B cell (primary cell): ENCODE measurements at regions not wholly inside any gene's neighbourhood (a gene's known extent, or its start where the extent isn't known, plus 50 kb on each side); places are given as distances from the start of the nearest gene placed in this dataset.

Experiments
- ATAC-seq: fragments of 200-7000 bp; cut with Tn5 transposase; one replicate; pipeline ENCODE4 v1.10.0; 2021; ENCODE audit warnings: low read depth, mild to moderate bottlenecking, moderate number of reproducible peaks, moderate library complexity
- CTCF ChIA-PET: fragments of 350-600 bp; sonication (Branson Sonifier 250); formaldehyde crosslinking; loops from one replicate; lab custom pipeline; 2021; ENCODE audit warnings: antibody characterized with exemption, inconsistent platforms; lab: Charles Lee
- POLR2A ChIA-PET: fragments of 350-600 bp; sonication (Branson Sonifier 250); formaldehyde crosslinking; loops from one replicate; lab custom pipeline; 2021; ENCODE audit warnings: antibody characterized with exemption; lab: Charles Lee
- DNase-seq: peaks from one replicate; pipeline ENCODE4 v3.0.0; 2013
- H2AFZ ChIP-seq: 2 replicates; pipeline ENCODE4 v1.6.1; 2012; ENCODE audit warnings: mild to moderate bottlenecking, low read depth, low read length; ENCODE audit not compliant: insufficient read depth, poor library complexity, severe bottlenecking
- H3K27ac ChIP-seq, 2 donors: 1 replicate in 1 of 2; 2 replicates in 1 of 2; pipeline ENCODE4 v1.5.1; 2012 to 2013; ENCODE audit warnings: low read length in 2 of 2, mild to moderate bottlenecking in 2 of 2, moderate library complexity in 1 of 2
- H3K27me3 ChIP-seq, 4 experiments: fragments of 200-600 bp in 1 of 4; sonication (generic) in 1 of 4; replicated peaks in 1 of 4; 1 replicate in 2 of 4; 2 replicates in 2 of 4; pipeline versions ENCODE4 v1.6.1 to v1.7.0; 2013 to 2016; ENCODE audit warnings: low read length in 3 of 4, mild to moderate bottlenecking in 2 of 4, mixed read lengths in 1 of 4, moderate library complexity in 1 of 4; ENCODE audit not compliant: insufficient read depth in 4 of 4, control insufficient read depth in 3 of 4; ENCODE audit errors: control extremely low read depth in 1 of 4
- H3K36me3 ChIP-seq, 2 experiments: replicated peaks in 1 of 2; 1 replicate in 1 of 2; 2 replicates in 1 of 2; pipeline versions ENCODE4 v1.6.1 to v1.7.1; 2013; ENCODE audit warnings: low read length in 1 of 2; ENCODE audit not compliant: insufficient read depth in 2 of 2, control insufficient read depth in 1 of 2; ENCODE audit errors: control extremely low read depth in 1 of 2, extremely low read depth in 1 of 2
- H3K4me1 ChIP-seq, 2 donors: fragments of 200-600 bp in 1 of 2; sonication (generic) in 1 of 2; 1 replicate in 1 of 2; 2 replicates in 1 of 2; pipeline versions ENCODE4 v1.5.1 to v1.6.1; 2013 to 2017; ENCODE audit warnings: low read length in 2 of 2; ENCODE audit not compliant: control insufficient read depth in 2 of 2, insufficient read depth in 2 of 2
- H3K4me2 ChIP-seq: replicated peaks from 2 replicates; pipeline ENCODE3; 2012; ENCODE audit warnings: mild to moderate bottlenecking, low read depth, low read length; ENCODE audit not compliant: poor library complexity, severe bottlenecking
- H3K4me3 ChIP-seq, 5 experiments: fragments of 200-600 bp in 1 of 5; sonication (generic) in 1 of 5; 1 replicate in 3 of 5; 2 replicates in 2 of 5; pipeline versions ENCODE4 v1.5.1 to v1.7.0; 2011 to 2016; ENCODE audit warnings: low read length in 4 of 5, mild to moderate bottlenecking in 4 of 5, low read depth in 2 of 5, control low read depth in 1 of 5, moderate library complexity in 1 of 5; ENCODE audit not compliant: insufficient read depth in 1 of 5; ENCODE audit errors: control extremely low read depth in 1 of 5, extremely low read depth in 1 of 5
- H3K79me2 ChIP-seq: fragments of 200-600 bp; sonication (generic); one replicate; pipeline ENCODE4 v1.6.0; 2016; ENCODE audit warnings: low read length; ENCODE audit not compliant: control insufficient read depth, insufficient read depth
- H3K9ac ChIP-seq: fragments of 200-600 bp; sonication (generic); 2 replicates; pipeline ENCODE4 v1.6.1; 2017; ENCODE audit warnings: mild to moderate bottlenecking, low read length, moderate library complexity
- H3K9me3 ChIP-seq, 3 donors: one replicate each; pipeline versions ENCODE4 v1.6.1 to v1.7.1; 2013; ENCODE audit warnings: low read length in 2 of 3; ENCODE audit not compliant: control insufficient read depth in 2 of 3, insufficient read depth in 1 of 3; ENCODE audit errors: control extremely low read depth in 1 of 3
- H4K20me1 ChIP-seq: 2 replicates; pipeline ENCODE4 v1.6.0; 2012; ENCODE audit warnings: mild to moderate bottlenecking, low read length; ENCODE audit not compliant: insufficient read depth, control insufficient read depth, poor library complexity, severe bottlenecking
- H3K27ac Mint-ChIP-seq: one replicate; pipeline ENCODE4 v1.8.0; 2021; ENCODE audit warnings: mixed read lengths
- H3K27me3 Mint-ChIP-seq: one replicate; pipeline ENCODE4 v1.8.0; 2021; ENCODE audit warnings: mixed read lengths
- H3K4me1 Mint-ChIP-seq: one replicate; pipeline ENCODE4 v1.8.0; 2021; ENCODE audit warnings: mixed read lengths
- H3K4me3 Mint-ChIP-seq: one replicate; pipeline ENCODE4 v1.8.0; 2021; ENCODE audit warnings: mixed read lengths
- H3K9me3 Mint-ChIP-seq: one replicate; pipeline ENCODE4 v1.8.0; 2022; ENCODE audit warnings: mixed read lengths; ENCODE audit not compliant: insufficient read depth
- EZH2 ChIP-seq: IDR thresholded peaks from 2 replicates; pipeline ENCODE4 v1.6.1; 2012; ENCODE audit warnings: borderline replicate concordance, low read depth, mild to moderate bottlenecking, moderate library complexity, low read length; ENCODE audit not compliant: insufficient read depth, poor library complexity, severe bottlenecking
- WGBS: methylation state at CpG from one replicate; pipeline ENCODE4 v1.1.5; 2013; ENCODE audit warnings: missing lambda C conversion rate; ENCODE audit not compliant: insufficient coverage; 5-methylcytosine and 5-hydroxymethylcytosine counted together
- intact Hi-C: fragments of 100-400 bp; cut with micrococcal nuclease; formaldehyde crosslinking; loops from one replicate; pipeline ENCODE4 v1.10.0; 2022
- TF ChIP-seq, protein P1 (sequence below): fragments of 200-600 bp; IDR thresholded peaks from one replicate; pipeline ENCODE4 v1.8.0; 2022; ENCODE audit warnings: antibody characterized with exemption, mild to moderate bottlenecking

GRCh38 chr12:80018119-80018518 lies 81.2 kb upstream of the OTOGL start:
- H3K9me3 Mint-ChIP-seq, result no peaks in the 10 kb centered on the region
- Histone ChIP-seq H3K4me2 (no peak overlapping the region), H3K79me2 (no peaks in the 10 kb centered on the region), H3K9me3 (peaks cover 3 to 8% (median 3%) of the 10 kb centered on the region in 3 donors), H3K4me3 (no peak overlapping the region), H3K4me1 (no peaks in the 10 kb centered on the region), H4K20me1 (no peaks in the 10 kb centered on the region), H3K27me3 (no peaks in the 10 kb centered on the region), H3K9ac (no peak overlapping the region), H3K36me3 (no peaks in the 10 kb centered on the region), H2AFZ (no peak overlapping the region), H3K27ac (no peak overlapping the region)
- POLR2A ChIA-PET, result no interaction called here
- H3K4me1 Mint-ChIP-seq, result no peaks in the 10 kb centered on the region
- intact Hi-C loops, result no loop called here
- peaks cover 11% of the 10 kb centered on the region for H3K27me3 Mint-ChIP-seq
- no peak overlapping the region for H3K27ac Mint-ChIP-seq
- TF ChIP-seq, protein P1, sequence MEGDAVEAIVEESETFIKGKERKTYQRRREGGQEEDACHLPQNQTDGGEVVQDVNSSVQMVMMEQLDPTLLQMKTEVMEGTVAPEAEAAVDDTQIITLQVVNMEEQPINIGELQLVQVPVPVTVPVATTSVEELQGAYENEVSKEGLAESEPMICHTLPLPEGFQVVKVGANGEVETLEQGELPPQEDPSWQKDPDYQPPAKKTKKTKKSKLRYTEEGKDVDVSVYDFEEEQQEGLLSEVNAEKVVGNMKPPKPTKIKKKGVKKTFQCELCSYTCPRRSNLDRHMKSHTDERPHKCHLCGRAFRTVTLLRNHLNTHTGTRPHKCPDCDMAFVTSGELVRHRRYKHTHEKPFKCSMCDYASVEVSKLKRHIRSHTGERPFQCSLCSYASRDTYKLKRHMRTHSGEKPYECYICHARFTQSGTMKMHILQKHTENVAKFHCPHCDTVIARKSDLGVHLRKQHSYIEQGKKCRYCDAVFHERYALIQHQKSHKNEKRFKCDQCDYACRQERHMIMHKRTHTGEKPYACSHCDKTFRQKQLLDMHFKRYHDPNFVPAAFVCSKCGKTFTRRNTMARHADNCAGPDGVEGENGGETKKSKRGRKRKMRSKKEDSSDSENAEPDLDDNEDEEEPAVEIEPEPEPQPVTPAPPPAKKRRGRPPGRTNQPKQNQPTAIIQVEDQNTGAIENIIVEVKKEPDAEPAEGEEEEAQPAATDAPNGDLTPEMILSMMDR, result no peak
- no peak for TF ChIP-seq EZH2
- no peak for DNase-seq
- WGBS, result 80% methylated on average over 1 of the region's 4 CpGs
- no peak overlapping the region for H3K4me3 Mint-ChIP-seq
- CTCF ChIA-PET, result no interaction called here
- ATAC-seq, result no peak

DNA sequence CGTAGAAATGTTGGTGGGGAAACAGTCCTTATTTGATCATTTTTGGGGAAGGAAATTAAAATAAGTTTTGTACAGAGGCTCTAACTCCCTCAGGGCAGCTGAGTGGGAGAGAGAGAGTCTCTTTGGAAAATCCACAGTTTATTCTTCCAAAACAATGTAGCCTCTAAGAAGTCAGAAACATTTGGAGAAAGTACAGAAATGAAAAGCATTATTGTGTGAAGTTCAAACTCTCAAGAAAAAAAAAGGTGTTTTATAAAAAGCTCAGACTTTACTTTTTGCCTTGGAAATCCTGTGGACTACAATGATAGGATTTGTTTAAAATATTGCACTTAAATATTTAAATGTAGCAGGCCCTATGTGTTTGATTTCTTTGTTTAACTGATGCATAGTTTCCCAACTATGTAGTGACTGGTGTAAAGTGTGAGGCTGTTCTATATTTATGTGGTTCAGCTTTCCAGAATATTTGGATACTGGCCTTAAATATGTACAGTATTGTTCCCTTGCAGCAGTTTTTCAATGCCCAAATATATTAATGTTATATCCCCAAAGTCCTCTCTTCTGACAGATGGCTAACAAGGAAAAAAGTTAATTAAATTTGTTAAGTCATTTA lies 82.0 kb upstream of the OTOGL start:
- no peaks in the 10 kb centered on the region for H3K9me3 Mint-ChIP-seq
- Histone ChIP-seq H3K79me2 (no peaks in the 10 kb centered on the region), H4K20me1 (no peaks in the 10 kb centered on the region), H3K27me3 (no peaks in the 10 kb centered on the region), H3K4me2 (no peak overlapping the region), H3K27ac (no peak overlapping the region), H3K4me3 (no peak overlapping the region), H3K9me3 (peaks cover 4 to 8% (median 5%) of the 10 kb centered on the region in 3 donors), H2AFZ (no peak overlapping the region), H3K36me3 (no peaks in the 10 kb centered on the region), H3K9ac (no peak overlapping the region), H3K4me1 (no peaks in the 10 kb centered on the region)
- intact Hi-C loops, result no loop called here
- DNase-seq (no peak), ATAC-seq (no peak)
- H3K27me3 Mint-ChIP-seq, result peaks cover 11% of the 10 kb centered on the region
- POLR2A ChIA-PET, result no interaction called here
- WGBS, result 86% methylated on average over 1 of the region's 1 CpG
- CTCF ChIA-PET, result no interaction called here
- H3K4me1 Mint-ChIP-seq, result no peaks in the 10 kb centered on the region
- TF ChIP-seq, protein P1, result no peak
- TF ChIP-seq EZH2, result no peak
- no peak overlapping the region for H3K27ac Mint-ChIP-seq
- no peak overlapping the region for H3K4me3 Mint-ChIP-seq
